ENCODE measurements at regions not wholly inside any gene's neighbourhood (a gene's known extent, or its start where the extent isn't known, plus 50 kb on each side); places are given as distances from the start of the nearest gene placed in this dataset.

DNA sequence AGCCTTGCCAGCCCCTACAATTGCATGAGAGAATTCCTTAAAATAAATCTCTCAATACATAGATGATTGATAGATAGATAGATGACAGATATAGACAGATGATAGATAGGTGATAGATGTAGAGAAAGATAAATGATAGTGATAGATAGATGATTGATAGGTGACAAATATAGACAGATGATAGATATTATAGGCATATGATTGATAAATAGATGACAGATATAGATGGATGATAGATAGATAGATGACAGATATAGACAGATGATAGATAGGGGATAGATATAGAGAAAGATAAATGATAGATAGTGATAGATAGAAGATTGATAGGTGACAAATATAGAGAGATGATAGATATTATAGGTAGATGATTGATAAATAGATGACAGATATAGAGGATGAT lies 564.6 kb downstream of the ETS1 start:
- no peak overlapping the region for H3K9ac ChIP-seq (replicated peaks; ENCODE audit: extremely low read depth, insufficient read depth, low read length)
- POLR2A ChIA-PET, result no interaction called here
- H4K20me1 ChIP-seq (replicated peaks; ENCODE audit: control insufficient read depth, extremely low read depth, insufficient read depth, low read length), result no peaks in the 10 kb centered on the region
- no peaks in the 10 kb centered on the region for H3K9me1 ChIP-seq (replicated peaks; ENCODE audit: control insufficient read depth, extremely low read depth, insufficient read depth, low read length)
- FAIRE-seq, result no peak
- no peaks in the 10 kb centered on the region for H3K9me3 ChIP-seq (replicated peaks; ENCODE audit: control insufficient read depth, insufficient read depth, low read length)
- no peak overlapping the region for H3K4me2 ChIP-seq (ENCODE audit: insufficient read depth, low read length)
- peaks cover 0 to 1% of the 10 kb centered on the region in 2 experiments for H3K27me3 ChIP-seq (ENCODE audit: control insufficient read depth in 2 of 2, insufficient read depth in 2 of 2, low read length in 2 of 2)
- intact Hi-C loops (cut with micrococcal nuclease) (loop anchor here (5.0 kb wide), 1 partner anchor 1415 kb away; no protein-coding TSS in a partner anchor), dilution Hi-C loops (cut with MboI; ENCODE audit: extremely low pct_ligation_motif_present, low sequenced_read_pairs) (no loop called here)
- DNase-seq (ENCODE audit: low read depth, low spot score), result no peak
- H3K36me3 ChIP-seq (ENCODE audit: control insufficient read depth in 2 of 2, extremely low read depth in 1 of 2, insufficient read depth in 2 of 2, low read length in 2 of 2), result no peaks in the 10 kb centered on the region
- BruUV-seq (replicated peaks), result no TSS peak
- CTCF ChIA-PET, result interaction anchor here (1.5 kb wide), 1 partner anchor 1581 kb away, joined by 7 read pairs; no protein-coding TSS in a partner anchor
- TF ChIP-seq FOS (IDR thresholded peaks at IDR 0.05; ENCODE audit: borderline replicate concordance, insufficient read depth, low read length) (no peak), POLR2A (IDR thresholded peaks at IDR 0.05; ENCODE audit: low read depth, low read length) (no peak), MYC (IDR thresholded peaks at IDR 0.05; ENCODE audit: low read depth, low read length) (no peak), GATA2 (IDR thresholded peaks at IDR 0.05; ENCODE audit: insufficient read depth, insufficient read length, low read depth, low read length) (no peak), EZH2 (IDR thresholded peaks at IDR 0.05; ENCODE audit: borderline replicate concordance, low read depth, low read length, severe bottlenecking) (no peak), JUN (IDR thresholded peaks at IDR 0.05; ENCODE audit: borderline replicate concordance, insufficient read depth, insufficient read length, low read depth) (no peak), POLR2AphosphoS5 (IDR thresholded peaks at IDR 0.05; ENCODE audit: insufficient read depth, low read depth, low read length) (no peak)
- TF ChIP-seq, protein P1, sequence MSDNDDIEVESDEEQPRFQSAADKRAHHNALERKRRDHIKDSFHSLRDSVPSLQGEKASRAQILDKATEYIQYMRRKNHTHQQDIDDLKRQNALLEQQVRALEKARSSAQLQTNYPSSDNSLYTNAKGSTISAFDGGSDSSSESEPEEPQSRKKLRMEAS (IDR thresholded peaks at IDR 0.05; ENCODE audit: insufficient read depth, insufficient read length), result no peak
- TF ChIP-seq, protein P2, sequence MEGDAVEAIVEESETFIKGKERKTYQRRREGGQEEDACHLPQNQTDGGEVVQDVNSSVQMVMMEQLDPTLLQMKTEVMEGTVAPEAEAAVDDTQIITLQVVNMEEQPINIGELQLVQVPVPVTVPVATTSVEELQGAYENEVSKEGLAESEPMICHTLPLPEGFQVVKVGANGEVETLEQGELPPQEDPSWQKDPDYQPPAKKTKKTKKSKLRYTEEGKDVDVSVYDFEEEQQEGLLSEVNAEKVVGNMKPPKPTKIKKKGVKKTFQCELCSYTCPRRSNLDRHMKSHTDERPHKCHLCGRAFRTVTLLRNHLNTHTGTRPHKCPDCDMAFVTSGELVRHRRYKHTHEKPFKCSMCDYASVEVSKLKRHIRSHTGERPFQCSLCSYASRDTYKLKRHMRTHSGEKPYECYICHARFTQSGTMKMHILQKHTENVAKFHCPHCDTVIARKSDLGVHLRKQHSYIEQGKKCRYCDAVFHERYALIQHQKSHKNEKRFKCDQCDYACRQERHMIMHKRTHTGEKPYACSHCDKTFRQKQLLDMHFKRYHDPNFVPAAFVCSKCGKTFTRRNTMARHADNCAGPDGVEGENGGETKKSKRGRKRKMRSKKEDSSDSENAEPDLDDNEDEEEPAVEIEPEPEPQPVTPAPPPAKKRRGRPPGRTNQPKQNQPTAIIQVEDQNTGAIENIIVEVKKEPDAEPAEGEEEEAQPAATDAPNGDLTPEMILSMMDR (IDR thresholded peaks at IDR 0.05; ENCODE audit: extremely low read depth in 1 of 2, insufficient read depth in 1 of 2, low read depth in 1 of 2, low read length in 2 of 2), result no peak
- H3K79me2 ChIP-seq (ENCODE audit: control insufficient read depth, insufficient read depth, low read length), result no peaks in the 10 kb centered on the region
- no peak overlapping the region for H3K27ac ChIP-seq (ENCODE audit: insufficient read depth, low read depth, low read length)
- no peak overlapping the region for H3K4me3 ChIP-seq (replicated peaks in 1 of 3; ENCODE audit: insufficient read depth in 1 of 3, low read depth in 1 of 3, low read length in 3 of 3)
- H3K4me1 ChIP-seq (ENCODE audit: control insufficient read depth, extremely low read depth, insufficient read depth, low read length), result peaks cover 22% of the 10 kb centered on the region
- no peak overlapping the region for H2AFZ ChIP-seq (ENCODE audit: low read depth, low read length)

All from endothelial cell of umbilical vein (primary cell).